Bronchial epithelial cell (primary cell): ENCODE measurements at regions not wholly inside any gene's neighbourhood (a gene's known extent, or its start where the extent isn't known, plus 50 kb on each side); places are given as distances from the start of the nearest gene placed in this dataset.

Experiments
- DNase-seq: peaks from one replicate; pipeline ENCODE4 v3.0.0-alpha.2; 2010; ENCODE audit warnings: low read depth
- FAIRE-seq: peaks from 2 replicates; lab custom pipeline; 2011; peaks lifted over from hg19 to GRCh38; lab: Jason Lieb, UNC
- H3K27me3 ChIP-seq: 2 replicates; pipeline ENCODE4 v1.5.1; 2011; ENCODE audit warnings: low read length; ENCODE audit not compliant: control insufficient read depth, insufficient read depth
- H3K36me3 ChIP-seq: 2 replicates; pipeline ENCODE4 v1.5.1; 2011; ENCODE audit warnings: low read length; ENCODE audit not compliant: control insufficient read depth, insufficient read depth
- H3K4me3 ChIP-seq: 2 replicates; pipeline ENCODE4 v1.5.1; 2011; ENCODE audit warnings: mild to moderate bottlenecking, low read depth, low read length, control low read depth
- CTCF ChIP-seq: IDR thresholded peaks from 2 replicates; pipeline ENCODE4 v1.5.1; 2011; ENCODE audit warnings: mild to moderate bottlenecking, moderate library complexity, low read length, control low read depth, inconsistent platforms; ENCODE audit not compliant: insufficient read depth, severe bottlenecking

- peak; percentile 68 for DNase-seq
These were observed 76.3 kb upstream of the HNF1B start for GRCh38 chr17:37820995-37821713.

GRCh38 chr17:37820313-37820994 is 75.6 kb upstream of the HNF1B start:
- Histone ChIP-seq H3K36me3 (no peaks in the 10 kb centered on the region), H3K4me3 (no peak overlapping the region), H3K27me3 (no peaks in the 10 kb centered on the region)
- FAIRE-seq, result no peak
- TF ChIP-seq CTCF, result no peak
- DNase-seq, result no peak

More at GRCh38 chr17:37820995-37821713, 76.3 kb upstream of the HNF1B start:
- Histone ChIP-seq H3K4me3 (no peak overlapping the region), H3K27me3 (no peaks in the 10 kb centered on the region), H3K36me3 (no peaks in the 10 kb centered on the region)
- FAIRE-seq, result no peak
- no peak for TF ChIP-seq CTCF

- FAIRE-seq, result no peak
- no peak for TF ChIP-seq CTCF
- Histone ChIP-seq H3K27me3 (no peaks in the 10 kb centered on the region), H3K36me3 (no peaks in the 10 kb centered on the region), H3K4me3 (no peak overlapping the region)
- peak; percentile 94 for DNase-seq
These were observed 73.8 kb upstream of the HNF1B start for GRCh38 chr17:37818689-37819088.

GRCh38 chr17:37816950-37817349 is 72.1 kb upstream of the HNF1B start:
- Histone ChIP-seq H3K4me3 (no peak overlapping the region), H3K36me3 (no peaks in the 10 kb centered on the region), H3K27me3 (no peaks in the 10 kb centered on the region)
- FAIRE-seq (no peak), DNase-seq (peak; percentile 8)
- no peak for TF ChIP-seq CTCF

GRCh38 chr17:37815536-37815935 is 70.7 kb upstream of the HNF1B start:
- no peak for TF ChIP-seq CTCF
- H3K4me3 ChIP-seq, result no peak overlapping the region
- FAIRE-seq (no peak), DNase-seq (no peak)
- no peaks in the 10 kb centered on the region for H3K27me3 ChIP-seq
- no peaks in the 10 kb centered on the region for H3K36me3 ChIP-seq
